NOMO-1 treated with dmso at 0.1 percent for 144 hours (cell line): ENCODE measurements at regions not wholly inside any gene's neighbourhood (a gene's known extent, or its start where the extent isn't known, plus 50 kb on each side); places are given as distances from the start of the nearest gene placed in this dataset.

Source experiments
- DNase-seq: peaks from one replicate; lab custom pipeline; 2025; ENCODE audit not compliant: unreplicated experiment; lab: John Stamatoyannopoulos, UW

GRCh38 chr12:74440469-74440868 lies 97.2 kb upstream of the ATXN7L3B start:
- DNase-seq = no peak

- no peak for DNase-seq
Observed at GRCh38 chr12:74441872-74442271, 95.8 kb upstream of the ATXN7L3B start.

GRCh38 chr12:74446466-74446865 lies 91.2 kb upstream of the ATXN7L3B start:
- no peak for DNase-seq

GRCh38 chr12:74449872-74450271 lies 87.8 kb upstream of the ATXN7L3B start:
- no peak for DNase-seq

- DNase-seq = no peak
Observed at GRCh38 chr12:74454109-74454508, 83.5 kb upstream of the ATXN7L3B start.

DNA sequence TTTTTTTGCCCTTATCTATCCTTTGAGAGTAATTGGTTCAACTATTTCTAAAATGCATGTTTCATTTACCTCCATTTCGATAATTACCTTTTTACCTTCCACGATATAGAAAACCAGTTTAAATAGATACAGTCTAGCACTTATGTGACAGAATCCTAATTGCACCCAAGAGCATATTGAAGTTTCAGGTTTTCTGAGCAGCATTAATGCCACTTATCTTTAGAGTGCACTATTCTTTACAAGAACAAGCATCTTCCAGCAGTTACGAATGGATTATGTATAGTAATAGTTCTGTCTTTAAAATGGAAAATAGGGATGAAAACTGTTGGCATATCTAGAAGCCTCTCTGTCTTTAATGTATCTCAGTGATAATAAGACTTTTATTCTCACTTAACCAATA lies 82.2 kb upstream of the ATXN7L3B start:
- DNase-seq = no peak

- no peak for DNase-seq
Observed at GRCh38 chr12:74456431-74456830, 81.2 kb upstream of the ATXN7L3B start.

GRCh38 chr12:74468401-74468800 lies 69.2 kb upstream of the ATXN7L3B start:
- no peak for DNase-seq

- DNase-seq = no peak
Observed at GRCh38 chr12:74476234-74476633, 61.4 kb upstream of the ATXN7L3B start.

DNA sequence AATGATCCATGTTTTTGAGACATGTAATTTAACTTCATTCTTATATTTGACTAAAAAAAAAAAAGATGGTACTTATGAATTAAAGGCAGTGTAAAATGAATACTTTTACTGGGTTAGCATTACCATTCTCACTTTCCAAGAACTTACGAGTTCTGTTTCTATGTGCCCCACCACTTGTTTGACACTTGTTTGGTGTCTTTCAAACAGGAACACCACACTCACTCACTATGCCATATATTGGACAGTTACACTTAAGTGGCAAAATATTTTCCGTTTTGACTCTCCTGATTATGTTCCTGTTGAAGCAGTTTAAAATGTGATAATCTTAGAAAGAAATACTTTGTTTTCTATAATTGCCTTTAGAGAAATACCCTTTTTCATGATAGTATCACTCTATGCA lies 56.6 kb upstream of the ATXN7L3B start:
- DNase-seq = no peak

DNA sequence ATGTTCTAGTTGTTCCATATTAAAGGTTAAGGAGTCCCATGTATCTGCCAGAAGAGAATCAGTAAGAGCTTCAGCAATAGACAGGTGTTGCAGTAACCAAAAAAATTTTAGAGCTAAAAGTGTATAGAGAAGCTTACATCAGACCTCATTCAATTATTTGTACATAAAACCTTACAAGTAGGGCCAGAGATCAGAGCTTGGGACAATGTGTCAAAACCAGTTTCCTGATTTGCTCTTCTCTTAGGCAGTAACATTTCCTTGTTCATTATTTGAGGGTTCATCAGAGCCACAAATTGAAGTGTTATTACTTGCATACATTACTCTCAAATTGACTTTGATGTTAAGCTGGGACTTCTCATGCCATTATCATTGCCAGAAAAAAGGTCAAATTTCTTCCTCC lies 55.5 kb upstream of the ATXN7L3B start:
- DNase-seq = no peak

- DNase-seq = no peak
Observed at GRCh38 chr12:74483057-74483456, 54.6 kb upstream of the ATXN7L3B start.
